Skeletal muscle satellite cell (primary cell): ENCODE measurements at regions not wholly inside any gene's neighbourhood (a gene's known extent, or its start where the extent isn't known, plus 50 kb on each side); places are given as distances from the start of the nearest gene placed in this dataset.

Source experiments
- H3K27me3 ChIP-seq: 2 replicates; pipeline ENCODE4 v1.7.0; 2013; ENCODE audit warnings: low read length; ENCODE audit not compliant: control insufficient read depth, insufficient read depth
- H3K36me3 ChIP-seq: 2 replicates; pipeline ENCODE4 v1.7.0; 2013; ENCODE audit warnings: mild to moderate bottlenecking, control low read depth, low read length; ENCODE audit not compliant: insufficient read depth
- H3K4me1 ChIP-seq: 2 replicates; pipeline ENCODE4 v1.7.0; 2013; ENCODE audit warnings: low read length; ENCODE audit not compliant: control insufficient read depth, insufficient read depth
- H3K4me2 ChIP-seq: 2 replicates; pipeline ENCODE4 v1.7.0; 2013; ENCODE audit warnings: mild to moderate bottlenecking, low read length
- H3K4me3 ChIP-seq: 2 replicates; pipeline ENCODE4 v1.7.0; 2013; ENCODE audit warnings: low read length
- H3K9ac ChIP-seq: 2 replicates; pipeline ENCODE4 v1.7.0; 2013; ENCODE audit warnings: mild to moderate bottlenecking, low read depth, low read length, moderate library complexity
- H3K9me3 ChIP-seq: replicated peaks from 2 replicates; pipeline ENCODE4 v1.7.0; 2013; ENCODE audit warnings: mild to moderate bottlenecking, control low read depth, low read length

GRCh38 chr1:228872080-228872479 lies 136.8 kb downstream of the RHOU start:
- H3K9ac ChIP-seq = no peak overlapping the region
- H3K4me2 ChIP-seq = no peak overlapping the region
- no peaks in the 10 kb centered on the region for H3K36me3 ChIP-seq
- no peaks in the 10 kb centered on the region for H3K4me1 ChIP-seq
- no peaks in the 10 kb centered on the region for H3K9me3 ChIP-seq
- peaks cover 60% of the 10 kb centered on the region for H3K27me3 ChIP-seq
- H3K4me3 ChIP-seq = no peak overlapping the region

GRCh38 chr1:228873709-228874108 lies 138.4 kb downstream of the RHOU start:
- Histone ChIP-seq H3K4me3 (no peak overlapping the region), H3K4me1 (no peaks in the 10 kb centered on the region), H3K36me3 (no peaks in the 10 kb centered on the region)

GRCh38 chr1:228875741-228876140 lies 140.5 kb downstream of the RHOU start:
- Histone ChIP-seq H3K4me1 (no peaks in the 10 kb centered on the region), H3K9ac (no peak overlapping the region), H3K4me2 (no peak overlapping the region), H3K36me3 (no peaks in the 10 kb centered on the region), H3K4me3 (no peak overlapping the region), H3K27me3 (peaks cover 33% of the 10 kb centered on the region), H3K9me3 (no peaks in the 10 kb centered on the region)

More at GRCh38 chr1:228873709-228874108, 138.4 kb downstream of the RHOU start:
- Histone ChIP-seq H3K4me2 (no peak overlapping the region), H3K9ac (no peak overlapping the region), H3K9me3 (no peaks in the 10 kb centered on the region), H3K27me3 (peaks cover 52% of the 10 kb centered on the region)

- H3K9me3 ChIP-seq = no peaks in the 10 kb centered on the region
- peaks cover 33% of the 10 kb centered on the region for H3K27me3 ChIP-seq
These were observed 140.9 kb downstream of the RHOU start for GRCh38 chr1:228876187-228876586.

GRCh38 chr1:228879164-228879563 lies 143.9 kb downstream of the RHOU start:
- H3K4me3 ChIP-seq = no peak overlapping the region
- no peaks in the 10 kb centered on the region for H3K4me1 ChIP-seq
- H3K9me3 ChIP-seq = no peaks in the 10 kb centered on the region
- H3K4me2 ChIP-seq = no peak overlapping the region
- H3K36me3 ChIP-seq = no peaks in the 10 kb centered on the region
- peaks cover 37% of the 10 kb centered on the region for H3K27me3 ChIP-seq
- H3K9ac ChIP-seq = no peak overlapping the region

More at GRCh38 chr1:228876187-228876586, 140.9 kb downstream of the RHOU start:
- no peak overlapping the region for H3K4me2 ChIP-seq
- no peak overlapping the region for H3K9ac ChIP-seq
- H3K4me1 ChIP-seq = no peaks in the 10 kb centered on the region
- no peaks in the 10 kb centered on the region for H3K36me3 ChIP-seq
- H3K4me3 ChIP-seq = no peak overlapping the region

GRCh38 chr1:228882041-228882770 lies 146.9 kb downstream of the RHOU start:
- Histone ChIP-seq H3K9me3 (no peaks in the 10 kb centered on the region), H3K4me3 (no peak overlapping the region), H3K4me1 (no peaks in the 10 kb centered on the region), H3K36me3 (no peaks in the 10 kb centered on the region), H3K4me2 (no peak overlapping the region), H3K9ac (no peak overlapping the region), H3K27me3 (peaks cover 18% of the 10 kb centered on the region)

- no peaks in the 10 kb centered on the region for H3K9me3 ChIP-seq
- H3K4me3 ChIP-seq = no peak overlapping the region
These were observed 147.6 kb downstream of the RHOU start for GRCh38 chr1:228882771-228883450.

GRCh38 chr1:228883535-228883934 lies 148.3 kb downstream of the RHOU start:
- H3K4me1 ChIP-seq = no peaks in the 10 kb centered on the region
- no peaks in the 10 kb centered on the region for H3K36me3 ChIP-seq
- H3K9ac ChIP-seq = no peak overlapping the region
- H3K9me3 ChIP-seq = no peaks in the 10 kb centered on the region
- peaks cover 25% of the 10 kb centered on the region for H3K27me3 ChIP-seq
- no peak overlapping the region for H3K4me2 ChIP-seq
- H3K4me3 ChIP-seq = no peak overlapping the region

More at GRCh38 chr1:228882771-228883450, 147.6 kb downstream of the RHOU start:
- Histone ChIP-seq H3K9ac (no peak overlapping the region), H3K4me2 (no peak overlapping the region), H3K27me3 (peaks cover 19% of the 10 kb centered on the region), H3K36me3 (no peaks in the 10 kb centered on the region), H3K4me1 (no peaks in the 10 kb centered on the region)

GRCh38 chr1:228884196-228884595 lies 148.9 kb downstream of the RHOU start:
- no peaks in the 10 kb centered on the region for H3K4me1 ChIP-seq
- no peak overlapping the region for H3K9ac ChIP-seq
- no peaks in the 10 kb centered on the region for H3K9me3 ChIP-seq
- H3K4me3 ChIP-seq = no peak overlapping the region
- H3K27me3 ChIP-seq = peaks cover 28% of the 10 kb centered on the region
- H3K36me3 ChIP-seq = no peaks in the 10 kb centered on the region
- no peak overlapping the region for H3K4me2 ChIP-seq

GRCh38 chr1:228884615-228885566 lies 149.6 kb downstream of the RHOU start:
- Histone ChIP-seq H3K36me3 (no peaks in the 10 kb centered on the region), H3K9me3 (no peaks in the 10 kb centered on the region), H3K4me1 (no peaks in the 10 kb centered on the region)

GRCh38 chr1:228885845-228886244 lies 150.6 kb downstream of the RHOU start:
- Histone ChIP-seq H3K9me3 (no peaks in the 10 kb centered on the region), H3K4me2 (no peak overlapping the region), H3K4me1 (no peaks in the 10 kb centered on the region), H3K36me3 (no peaks in the 10 kb centered on the region), H3K27me3 (peaks cover 39% of the 10 kb centered on the region), H3K4me3 (no peak overlapping the region), H3K9ac (no peak overlapping the region)

More at GRCh38 chr1:228884615-228885566, 149.6 kb downstream of the RHOU start:
- H3K9ac ChIP-seq = no peak overlapping the region
- H3K27me3 ChIP-seq = peaks cover 31% of the 10 kb centered on the region
- H3K4me3 ChIP-seq = no peak overlapping the region
- H3K4me2 ChIP-seq = no peak overlapping the region
